Uterus (tissue), 3 donors: ENCODE measurements at regions not wholly inside any gene's neighbourhood (a gene's known extent, or its start where the extent isn't known, plus 50 kb on each side); places are given as distances from the start of the nearest gene placed in this dataset.

Experiments
- DNase-seq, 2 donors: peaks; one replicate each; pipeline ENCODE4 v3.0.0-alpha.2; 2019 to 2020
- H3K27ac ChIP-seq, 2 donors: fragments of 200-600 bp; sonication (generic); 1 replicate in 1 of 2; 2 replicates in 1 of 2; pipeline ENCODE4 v1.5.1; 2016 to 2018
- H3K27me3 ChIP-seq, 2 donors: fragments of 200-600 bp; sonication (generic); one replicate each; pipeline ENCODE4 v1.5.1; 2018 to 2019; ENCODE audit warnings: control low read depth in 1 of 2
- H3K36me3 ChIP-seq, 2 donors: fragments of 200-600 bp; sonication (generic); one replicate each; pipeline ENCODE4 v1.5.1; 2019; ENCODE audit warnings: control low read depth in 1 of 2
- H3K4me1 ChIP-seq, 2 donors: fragments of 200-600 bp; sonication (generic); one replicate each; pipeline ENCODE4 v1.5.1; 2018 to 2019; ENCODE audit warnings: control low read depth in 1 of 2
- H3K4me3 ChIP-seq, 2 donors: fragments of 200-600 bp; sonication (generic); 1 replicate in 1 of 2; 2 replicates in 1 of 2; pipeline ENCODE4 v1.5.1; 2018 to 2019; ENCODE audit warnings: mild to moderate bottlenecking in 1 of 2
- H3K9me3 ChIP-seq, 2 donors: fragments of 200-600 bp; sonication (generic); one replicate each; pipeline ENCODE4 v1.5.1; 2019; ENCODE audit warnings: control low read depth in 1 of 2
- POLR2A ChIP-seq, 2 donors: fragments of 450-650 bp; IDR thresholded peaks; one replicate each; pipeline ENCODE4 v1.6.1; 2016; ENCODE audit warnings: antibody characterized with exemption in 2 of 2, mild to moderate bottlenecking in 1 of 2, moderate library complexity in 1 of 2
- intact Hi-C: fragments of 100-400 bp; cut with DNase I; formaldehyde crosslinking; loops from one replicate; pipeline ENCODE4 v1.15.1; 2023; ENCODE audit warnings: low total_unique reads
- TF ChIP-seq, protein P1 (sequence below), 4 experiments: fragments of 200-600 bp in 2 of 4; fragments of 450-650 bp in 2 of 4; sonication (generic) in 2 of 4; IDR thresholded peaks; one replicate each; pipeline ENCODE4 v1.5.1; 2016 to 2019; ENCODE audit warnings: antibody characterized with exemption in 4 of 4, mild to moderate bottlenecking in 2 of 4, moderate library complexity in 1 of 4
- donor health status: DM: yes; HTN: yes; CAD: no.

DNA sequence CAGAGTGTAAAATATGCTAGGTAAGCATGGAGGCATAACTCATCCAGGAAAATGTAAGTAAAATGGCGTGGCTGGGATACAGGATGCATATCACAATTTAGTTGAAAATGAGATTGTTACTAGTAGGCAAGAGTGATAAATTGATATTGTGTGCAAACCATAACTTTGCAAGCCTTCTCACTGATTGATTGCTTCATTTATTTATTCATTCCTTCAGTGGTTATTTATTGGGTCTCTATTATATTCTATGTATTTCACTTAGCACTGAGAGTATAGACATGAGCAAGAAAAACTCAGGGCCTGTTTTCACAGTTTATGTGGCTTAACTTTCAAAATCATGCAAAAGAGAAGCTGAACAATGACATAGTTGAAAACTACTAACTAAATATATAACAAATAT is 241.0 kb upstream of the EYS start:
- H3K27me3 ChIP-seq = no peaks in the 10 kb centered on the region
- TF ChIP-seq, protein P1, sequence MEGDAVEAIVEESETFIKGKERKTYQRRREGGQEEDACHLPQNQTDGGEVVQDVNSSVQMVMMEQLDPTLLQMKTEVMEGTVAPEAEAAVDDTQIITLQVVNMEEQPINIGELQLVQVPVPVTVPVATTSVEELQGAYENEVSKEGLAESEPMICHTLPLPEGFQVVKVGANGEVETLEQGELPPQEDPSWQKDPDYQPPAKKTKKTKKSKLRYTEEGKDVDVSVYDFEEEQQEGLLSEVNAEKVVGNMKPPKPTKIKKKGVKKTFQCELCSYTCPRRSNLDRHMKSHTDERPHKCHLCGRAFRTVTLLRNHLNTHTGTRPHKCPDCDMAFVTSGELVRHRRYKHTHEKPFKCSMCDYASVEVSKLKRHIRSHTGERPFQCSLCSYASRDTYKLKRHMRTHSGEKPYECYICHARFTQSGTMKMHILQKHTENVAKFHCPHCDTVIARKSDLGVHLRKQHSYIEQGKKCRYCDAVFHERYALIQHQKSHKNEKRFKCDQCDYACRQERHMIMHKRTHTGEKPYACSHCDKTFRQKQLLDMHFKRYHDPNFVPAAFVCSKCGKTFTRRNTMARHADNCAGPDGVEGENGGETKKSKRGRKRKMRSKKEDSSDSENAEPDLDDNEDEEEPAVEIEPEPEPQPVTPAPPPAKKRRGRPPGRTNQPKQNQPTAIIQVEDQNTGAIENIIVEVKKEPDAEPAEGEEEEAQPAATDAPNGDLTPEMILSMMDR (IDR thresholded peaks at IDR 0.05) = no peak
- TF ChIP-seq POLR2A (IDR thresholded peaks at IDR 0.05) = no peak
- no peak for DNase-seq
- no peak overlapping the region for H3K4me3 ChIP-seq
- intact Hi-C loops = no loop called here
- no peaks in the 10 kb centered on the region for H3K9me3 ChIP-seq
- H3K27ac ChIP-seq = no peak overlapping the region
- H3K36me3 ChIP-seq = no peaks in the 10 kb centered on the region
- H3K4me1 ChIP-seq = no peaks in the 10 kb centered on the region

DNA sequence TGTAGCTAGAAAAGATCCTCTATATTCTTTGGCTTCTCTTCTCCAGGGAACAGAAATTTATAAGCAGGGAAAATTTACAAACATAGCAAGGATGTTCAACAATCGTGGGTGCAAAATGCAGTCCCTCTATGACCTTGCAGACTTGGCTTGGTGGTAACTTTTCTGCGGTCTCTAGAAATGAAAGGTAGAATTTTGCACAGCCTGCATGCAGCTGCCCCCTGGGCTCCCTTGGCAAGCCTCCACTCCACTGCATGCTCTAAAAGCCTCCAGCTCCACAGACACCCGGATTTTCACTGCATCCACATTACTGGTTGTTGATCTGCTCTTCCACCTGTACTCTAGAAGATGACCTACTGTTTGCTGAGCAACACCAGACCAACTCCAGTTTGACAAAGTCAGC is 236.5 kb upstream of the EYS start:
- Histone ChIP-seq H3K27me3 (no peaks in the 10 kb centered on the region), H3K4me1 (no peaks in the 10 kb centered on the region), H3K4me3 (no peak overlapping the region), H3K27ac (no peak overlapping the region), H3K9me3 (no peaks in the 10 kb centered on the region), H3K36me3 (no peaks in the 10 kb centered on the region)
- TF ChIP-seq, protein P1 (IDR thresholded peaks at IDR 0.05) = no peak
- TF ChIP-seq POLR2A (IDR thresholded peaks at IDR 0.05) = no peak
- DNase-seq = no peak
- intact Hi-C loops = no loop called here

DNA sequence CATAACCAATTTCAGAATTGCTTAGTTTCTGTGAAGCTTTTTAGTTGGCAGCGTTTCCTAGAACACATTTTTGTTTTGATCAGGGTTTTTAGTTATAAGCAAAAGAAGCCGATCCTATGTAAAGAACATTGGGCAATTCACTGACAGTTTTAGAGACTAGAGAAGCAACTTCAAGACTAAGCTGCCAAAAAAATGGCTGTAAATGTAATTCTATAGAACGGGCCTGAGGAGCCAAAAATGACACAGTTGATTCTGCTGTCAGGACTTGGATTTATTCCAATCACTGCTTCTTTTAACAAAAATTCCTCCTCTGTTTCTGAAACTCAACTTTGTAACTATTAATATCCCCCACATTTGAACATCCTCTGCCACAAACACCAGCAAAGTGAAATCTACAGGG is 236.0 kb upstream of the EYS start:
- Histone ChIP-seq H3K27me3 (no peaks in the 10 kb centered on the region), H3K4me1 (no peaks in the 10 kb centered on the region), H3K36me3 (no peaks in the 10 kb centered on the region), H3K4me3 (no peak overlapping the region), H3K9me3 (no peaks in the 10 kb centered on the region), H3K27ac (no peak overlapping the region)
- TF ChIP-seq, protein P1 (IDR thresholded peaks at IDR 0.05) = no peak
- no peak for TF ChIP-seq POLR2A (IDR thresholded peaks at IDR 0.05)
- intact Hi-C loops = no loop called here
- no peak for DNase-seq

DNA sequence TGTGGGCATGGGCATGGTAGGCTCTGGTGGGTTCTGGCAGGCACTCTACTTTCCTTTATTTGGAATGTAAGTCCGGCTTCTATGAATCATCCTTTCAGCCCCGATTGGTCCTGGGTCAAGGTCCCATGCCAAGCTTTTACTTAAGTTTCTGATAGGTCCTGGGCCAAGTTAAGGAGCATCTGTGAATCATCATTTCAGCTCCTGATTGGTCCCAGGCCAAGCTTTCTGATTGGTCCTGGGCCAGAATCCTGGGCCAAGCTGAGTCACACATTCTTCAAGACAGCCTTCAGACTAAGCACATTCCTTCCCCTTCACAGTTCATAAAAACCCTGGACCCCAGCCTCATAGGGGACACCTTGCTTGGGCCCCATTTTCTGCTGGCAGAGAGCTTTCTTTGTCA is 231.0 kb upstream of the EYS start:
- intact Hi-C loops = no loop called here
- Histone ChIP-seq H3K27me3 (no peaks in the 10 kb centered on the region), H3K4me1 (no peaks in the 10 kb centered on the region), H3K9me3 (no peaks in the 10 kb centered on the region), H3K4me3 (no peak overlapping the region), H3K27ac (no peak overlapping the region), H3K36me3 (no peaks in the 10 kb centered on the region)
- TF ChIP-seq POLR2A (IDR thresholded peaks at IDR 0.05) = no peak
- TF ChIP-seq, protein P1 (IDR thresholded peaks at IDR 0.05) = no peak
- peak in 1 of 2 donors; percentile 49 for DNase-seq

DNA sequence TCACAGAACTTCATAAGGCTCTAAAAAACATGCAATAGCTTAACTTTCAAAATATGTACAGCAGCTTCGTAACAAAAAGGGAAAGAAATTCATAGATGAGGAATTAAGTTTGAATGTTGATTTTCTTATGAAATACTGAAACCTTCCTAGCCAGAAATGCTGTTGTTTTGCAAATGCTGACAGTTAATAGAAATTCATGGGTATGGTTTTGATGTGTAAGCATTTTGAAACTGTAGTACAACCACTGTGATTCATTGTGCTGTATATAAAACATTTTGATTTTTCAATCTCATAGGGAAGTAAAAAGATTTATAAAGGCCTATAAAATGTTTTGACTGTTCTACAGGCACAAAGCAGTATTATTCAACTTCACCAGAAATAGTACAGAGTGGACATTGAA is 228.4 kb upstream of the EYS start:
- Histone ChIP-seq H3K4me1 (no peaks in the 10 kb centered on the region), H3K27ac (no peak overlapping the region), H3K9me3 (no peaks in the 10 kb centered on the region), H3K4me3 (no peak overlapping the region), H3K27me3 (no peaks in the 10 kb centered on the region), H3K36me3 (no peaks in the 10 kb centered on the region)
- TF ChIP-seq, protein P1 (IDR thresholded peaks at IDR 0.05) = no peak
- TF ChIP-seq POLR2A (IDR thresholded peaks at IDR 0.05) = no peak
- DNase-seq = no peak
- intact Hi-C loops = no loop called here
